Endothelial cell of hepatic sinusoid (primary cell): ENCODE measurements at regions not wholly inside any gene's neighbourhood (a gene's known extent, or its start where the extent isn't known, plus 50 kb on each side); places are given as distances from the start of the nearest gene placed in this dataset.

ENCODE experiments used
- in situ Hi-C: cut with HindIII; loops from 2 replicates; pipeline ENCODE4 v1.10.0; 2017; ENCODE audit warnings: low sequenced_read_pairs

GRCh38 chr7:106606120-106606519 is 54.8 kb downstream of the CCDC71L start:
- in situ Hi-C loops = no loop called here

GRCh38 chr7:106604971-106605370 is 56.0 kb downstream of the CCDC71L start:
- in situ Hi-C loops = no loop called here

- in situ Hi-C loops = no loop called here
Measured at GRCh38 chr7:106604303-106604924, 56.5 kb downstream of the CCDC71L start.

- in situ Hi-C loops = no loop called here
Measured at GRCh38 chr7:106603346-106603745, 57.6 kb downstream of the CCDC71L start.

- in situ Hi-C loops = no loop called here
Measured at GRCh38 chr7:106602062-106602461, 58.9 kb downstream of the CCDC71L start.

GRCh38 chr7:106600569-106601373 is 60.2 kb downstream of the CCDC71L start:
- in situ Hi-C loops = no loop called here

- in situ Hi-C loops = loop anchor here (5.0 kb wide), 1 partner anchor 52 kb away; no protein-coding TSS in a partner anchor
Measured at GRCh38 chr7:106599343-106599698, 61.6 kb downstream of the CCDC71L start.

GRCh38 chr7:106598663-106599342 is 62.2 kb downstream of the CCDC71L start:
- in situ Hi-C loops = loop anchor here (5.0 kb wide), 1 partner anchor 52 kb away; no protein-coding TSS in a partner anchor

- in situ Hi-C loops = loop anchor here (5.0 kb wide), 1 partner anchor 51 kb away; no protein-coding TSS in a partner anchor
Measured at GRCh38 chr7:106597751-106598546, 63.0 kb downstream of the CCDC71L start.

GRCh38 chr7:106597014-106597413 is 63.9 kb downstream of the CCDC71L start:
- in situ Hi-C loops = loop anchor here (5.0 kb wide), 1 partner anchor 50 kb away; no protein-coding TSS in a partner anchor

GRCh38 chr7:106595922-106596321 is 65.0 kb downstream of the CCDC71L start:
- in situ Hi-C loops = loop anchor here (5.0 kb wide), 1 partner anchor 49 kb away; no protein-coding TSS in a partner anchor

- in situ Hi-C loops = no loop called here
Measured at GRCh38 chr7:106593028-106593417, 67.9 kb downstream of the CCDC71L start.

GRCh38 chr7:106592282-106593027 is 68.5 kb downstream of the CCDC71L start:
- in situ Hi-C loops = no loop called here

- in situ Hi-C loops = no loop called here
Measured at GRCh38 chr7:106591146-106591545, 69.8 kb downstream of the CCDC71L start.

GRCh38 chr7:106590209-106590816 is 70.6 kb downstream of the CCDC71L start:
- in situ Hi-C loops = no loop called here

GRCh38 chr7:106589198-106589879 is 71.6 kb downstream of the CCDC71L start:
- in situ Hi-C loops = no loop called here

- in situ Hi-C loops = no loop called here
Measured at GRCh38 chr7:106588422-106589197, 72.3 kb downstream of the CCDC71L start.
